ENCODE measurements at regions not wholly inside any gene's neighbourhood (a gene's known extent, or its start where the extent isn't known, plus 50 kb on each side); places are given as distances from the start of the nearest gene placed in this dataset.

- 48 to 65% methylated on average over 9 to 23 of the region's 25 CpGs for WGBS, 2 donors
- no peaks in the 10 kb centered on the region for H3K36me3 ChIP-seq (replicated peaks in 1 of 2; ENCODE audit: insufficient read depth in 1 of 2, low read depth in 2 of 2)
- DNase-seq, result peak in 1 of 4 donors; percentile 10
- H3K4me3 ChIP-seq, result no peak overlapping the region
- no peaks in the 10 kb centered on the region for H3K27me3 ChIP-seq
- no peaks in the 10 kb centered on the region for H3K4me1 ChIP-seq
- intact Hi-C loops (cut with DNase I), result no loop called here
- H3K9me3 ChIP-seq, result no peaks in the 10 kb centered on the region
- no peak for TF ChIP-seq CTCF (IDR thresholded peaks at IDR 0.05)
- TF ChIP-seq POLR2A (IDR thresholded peaks at IDR 0.05), result no peak
- no peak overlapping the region for H3K27ac ChIP-seq
- no peak for ATAC-seq
These were observed 86.3 kb upstream of the ADRA2C start for GRCh38 chr4:3679851-3680311.

- no peaks in the 10 kb centered on the region for H3K27me3 ChIP-seq
- 61 to 72% methylated on average over 18 to 26 of the region's 26 CpGs for WGBS, 2 donors
- DNase-seq (no peak), ATAC-seq (no peak)
- intact Hi-C loops (cut with DNase I), result no loop called here
- H3K4me3 ChIP-seq, result no peak overlapping the region
- no peaks in the 10 kb centered on the region for H3K9me3 ChIP-seq
- no peak overlapping the region for H3K27ac ChIP-seq
- TF ChIP-seq POLR2A (IDR thresholded peaks at IDR 0.05) (no peak), CTCF (IDR thresholded peaks at IDR 0.05) (no peak)
- H3K36me3 ChIP-seq (replicated peaks in 1 of 2; ENCODE audit: insufficient read depth in 1 of 2, low read depth in 2 of 2), result no peaks in the 10 kb centered on the region
- H3K4me1 ChIP-seq, result no peaks in the 10 kb centered on the region
These were observed 86.9 kb upstream of the ADRA2C start for GRCh38 chr4:3679071-3679825.

GRCh38 chr4:3677748-3678070 is 88.5 kb upstream of the ADRA2C start:
- H3K4me3 ChIP-seq, result no peak overlapping the region
- intact Hi-C loops (cut with DNase I), result no loop called here
- no peak overlapping the region for H3K27ac ChIP-seq
- DNase-seq (no peak), ATAC-seq (no peak)
- H3K36me3 ChIP-seq (replicated peaks in 1 of 2; ENCODE audit: insufficient read depth in 1 of 2, low read depth in 2 of 2), result no peaks in the 10 kb centered on the region
- H3K4me1 ChIP-seq, result no peaks in the 10 kb centered on the region
- H3K27me3 ChIP-seq, result no peaks in the 10 kb centered on the region
- H3K9me3 ChIP-seq, result no peaks in the 10 kb centered on the region
- 37 to 72% methylated on average over 7 of the region's 7 CpGs for WGBS, 2 donors
- no peak for TF ChIP-seq POLR2A (IDR thresholded peaks at IDR 0.05)
- TF ChIP-seq CTCF (IDR thresholded peaks at IDR 0.05), result no peak

- TF ChIP-seq CTCF (IDR thresholded peaks at IDR 0.05) (no peak), POLR2A (IDR thresholded peaks at IDR 0.05) (no peak)
- Histone ChIP-seq H3K9me3 (no peaks in the 10 kb centered on the region), H3K4me1 (peaks cover 2% of the 10 kb centered on the region), H3K36me3 (replicated peaks in 1 of 2; ENCODE audit: insufficient read depth in 1 of 2, low read depth in 2 of 2) (no peaks in the 10 kb centered on the region), H3K27ac (no peak overlapping the region), H3K4me3 (no peak overlapping the region), H3K27me3 (no peaks in the 10 kb centered on the region)
- intact Hi-C loops (cut with DNase I), result no loop called here
- no peak for ATAC-seq
- no peak for DNase-seq
- WGBS, 2 donors, result 42 to 47% methylated on average over 16 to 24 of the region's 24 CpGs
These were observed 89.1 kb upstream of the ADRA2C start for GRCh38 chr4:3676907-3677747.

Data from body of pancreas (tissue), 4 donors.